Adrenal gland (tissue), 5 donors: ENCODE measurements at regions not wholly inside any gene's neighbourhood (a gene's known extent, or its start where the extent isn't known, plus 50 kb on each side); places are given as distances from the start of the nearest gene placed in this dataset.

Experiments
- POLR2A ChIP-seq, 2 donors: fragments of 450-650 bp; IDR thresholded peaks; one replicate each; pipeline ENCODE4 v1.6.1; 2017; ENCODE audit warnings: antibody characterized with exemption in 2 of 2, mild to moderate bottlenecking in 2 of 2, moderate library complexity in 1 of 2
- TF ChIP-seq, protein P1 (sequence below), 6 experiments: fragments of 450-650 bp in 4 of 6; fragments of 200-600 bp in 2 of 6; sonication (generic) in 1 of 6; IDR thresholded peaks; 1 replicate in 5 of 6; 2 replicates in 1 of 6; pipeline versions ENCODE4 v1.5.1 to v1.8.0; 2016 to 2021; ENCODE audit warnings: antibody characterized with exemption in 6 of 6, mild to moderate bottlenecking in 2 of 6, moderate library complexity in 1 of 6
- donor health status: DM: no; HTN: no; CAD: no.

DNA sequence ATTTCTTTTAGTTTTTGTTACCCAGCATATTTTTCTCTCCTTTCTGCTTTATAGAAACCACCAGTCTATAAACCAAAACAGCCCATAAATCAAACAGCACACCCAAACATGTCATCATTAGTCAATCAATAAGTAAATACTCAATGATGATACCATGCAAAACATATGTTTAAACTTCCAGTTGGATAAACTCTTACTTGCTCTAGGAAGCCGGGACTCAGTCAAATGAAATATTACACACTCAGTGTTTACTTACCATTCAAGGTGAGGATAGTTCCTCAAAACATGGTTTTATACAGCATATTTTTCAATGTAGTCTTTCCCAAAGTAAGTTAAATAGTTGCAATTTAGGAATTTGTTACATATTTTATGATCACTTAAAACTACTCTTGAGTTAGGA is 343.6 kb upstream of the NXPH2 start:
- no peak for TF ChIP-seq POLR2A (IDR thresholded peaks at IDR 0.05)
- TF ChIP-seq, protein P1, sequence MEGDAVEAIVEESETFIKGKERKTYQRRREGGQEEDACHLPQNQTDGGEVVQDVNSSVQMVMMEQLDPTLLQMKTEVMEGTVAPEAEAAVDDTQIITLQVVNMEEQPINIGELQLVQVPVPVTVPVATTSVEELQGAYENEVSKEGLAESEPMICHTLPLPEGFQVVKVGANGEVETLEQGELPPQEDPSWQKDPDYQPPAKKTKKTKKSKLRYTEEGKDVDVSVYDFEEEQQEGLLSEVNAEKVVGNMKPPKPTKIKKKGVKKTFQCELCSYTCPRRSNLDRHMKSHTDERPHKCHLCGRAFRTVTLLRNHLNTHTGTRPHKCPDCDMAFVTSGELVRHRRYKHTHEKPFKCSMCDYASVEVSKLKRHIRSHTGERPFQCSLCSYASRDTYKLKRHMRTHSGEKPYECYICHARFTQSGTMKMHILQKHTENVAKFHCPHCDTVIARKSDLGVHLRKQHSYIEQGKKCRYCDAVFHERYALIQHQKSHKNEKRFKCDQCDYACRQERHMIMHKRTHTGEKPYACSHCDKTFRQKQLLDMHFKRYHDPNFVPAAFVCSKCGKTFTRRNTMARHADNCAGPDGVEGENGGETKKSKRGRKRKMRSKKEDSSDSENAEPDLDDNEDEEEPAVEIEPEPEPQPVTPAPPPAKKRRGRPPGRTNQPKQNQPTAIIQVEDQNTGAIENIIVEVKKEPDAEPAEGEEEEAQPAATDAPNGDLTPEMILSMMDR (IDR thresholded peaks at IDR 0.05) = no peak
